Activated naive CD8-positive, alpha-beta T cell treated with anti-CD3 and anti-CD28 coated beads, Interleukin-2, amount 50 U/mL, for 16 hours (primary cell): ENCODE measurements at regions not wholly inside any gene's neighbourhood (a gene's known extent, or its start where the extent isn't known, plus 50 kb on each side); places are given as distances from the start of the nearest gene placed in this dataset.

Source experiments
- DNase-seq: peaks from one replicate; pipeline ENCODE4 v3.0.0-alpha.2; 2020; ENCODE audit warnings: low read depth, low spot score

DNA sequence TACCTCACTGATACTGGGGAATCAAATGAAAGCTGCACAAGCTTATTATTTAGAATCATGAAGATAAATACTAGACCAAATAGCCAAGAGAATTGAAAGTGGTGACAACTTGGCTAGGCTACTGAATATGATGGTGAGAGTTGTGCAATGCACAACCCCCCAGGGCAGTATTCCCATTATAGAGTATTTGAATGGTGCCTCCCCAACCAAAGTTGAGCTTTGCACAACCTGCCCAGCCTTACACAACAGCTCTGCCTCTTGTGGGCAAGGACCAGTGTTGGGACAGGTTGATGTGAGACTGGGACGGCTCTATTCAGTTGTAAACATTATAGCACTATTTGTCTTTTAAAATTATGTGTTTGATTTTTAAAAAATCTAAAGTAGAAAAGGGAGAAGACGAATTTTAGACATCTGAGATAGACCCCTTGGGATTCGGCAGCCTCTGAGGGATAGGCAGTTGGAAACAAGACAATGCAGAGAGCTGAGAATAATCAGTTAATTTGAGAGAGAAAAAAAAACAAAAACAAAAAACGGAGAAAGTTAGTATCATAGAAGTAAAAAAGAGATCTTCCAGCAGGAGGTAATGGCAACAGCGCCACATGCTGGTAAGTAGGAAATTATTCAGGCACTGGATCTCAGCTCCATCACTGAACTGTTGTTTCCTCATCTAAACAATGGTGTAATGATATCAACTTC, 91.0 kb upstream of the KCNA3 start:
- peak; percentile 9 for DNase-seq

DNA sequence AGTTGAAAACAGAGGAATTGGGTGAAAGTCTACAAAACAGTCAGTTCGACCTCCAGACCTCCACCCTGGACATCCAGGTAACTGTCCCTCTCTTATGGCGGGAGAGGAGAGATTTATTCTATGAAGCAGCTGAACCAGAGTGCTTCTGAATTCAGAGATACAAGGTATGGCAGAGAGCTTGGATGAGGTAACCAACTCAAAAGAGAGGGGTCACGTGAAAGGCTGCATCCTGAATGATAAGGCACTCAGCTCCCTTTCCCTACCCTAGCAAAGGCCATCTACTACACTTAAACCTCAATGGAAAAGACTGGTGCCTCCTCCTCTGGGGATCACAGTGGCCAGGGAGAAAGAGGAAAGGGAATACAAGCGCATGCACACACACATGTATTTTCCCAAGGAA, 88.4 kb upstream of the KCNA3 start:
- DNase-seq = no peak

GRCh38 chr1:110760321-110760720, 85.6 kb upstream of the KCNA3 start:
- no peak for DNase-seq

DNA sequence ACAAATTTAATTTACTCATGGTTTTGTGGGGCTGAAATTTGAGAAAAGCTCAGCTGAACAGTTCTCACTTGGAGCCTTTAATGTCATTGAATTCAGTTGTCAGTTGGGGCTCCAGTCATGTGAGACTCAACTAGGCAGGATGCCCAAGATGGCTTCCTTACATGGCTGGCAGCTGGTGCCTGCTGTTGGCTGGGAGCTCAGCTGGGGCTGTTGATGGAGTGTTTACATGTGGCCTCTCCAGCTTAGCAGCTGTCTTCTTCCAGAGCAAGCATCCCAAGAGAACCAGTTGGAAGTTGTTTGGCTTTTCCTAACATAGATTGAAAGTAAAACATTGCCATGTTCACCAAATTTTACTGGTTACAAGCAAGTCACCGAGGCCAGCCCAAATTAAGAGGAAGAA, 81.8 kb upstream of the KCNA3 start:
- no peak for DNase-seq

- DNase-seq = no peak
These were observed 78.4 kb upstream of the KCNA3 start for GRCh38 chr1:110752941-110753725.

DNA sequence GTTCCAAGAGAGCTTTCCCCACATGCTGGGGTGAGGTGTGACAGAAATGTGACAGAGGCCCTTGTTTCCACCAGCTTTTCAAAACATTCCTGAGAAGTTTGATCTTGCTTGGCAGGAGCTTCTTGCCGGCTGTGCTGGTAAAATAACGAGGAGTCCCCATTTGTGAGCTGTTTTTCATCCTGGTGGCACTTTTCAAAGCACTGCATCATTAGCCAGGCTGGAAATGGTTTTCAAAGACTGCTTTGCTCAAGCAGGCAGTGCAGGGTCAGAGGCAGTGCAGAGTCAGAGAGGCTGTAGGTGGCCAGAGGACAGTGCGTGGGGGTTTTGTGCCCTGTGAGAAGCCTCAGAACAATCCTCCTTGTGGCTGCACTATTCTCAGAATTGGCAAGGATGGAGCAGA, 75.8 kb upstream of the KCNA3 start:
- no peak for DNase-seq

GRCh38 chr1:110749960-110750359, 75.2 kb upstream of the KCNA3 start:
- no peak for DNase-seq

- peak; percentile 4 for DNase-seq
These were observed 72.0 kb upstream of the KCNA3 start for GRCh38 chr1:110746644-110747259.

- DNase-seq = no peak
These were observed 68.7 kb upstream of the KCNA3 start for GRCh38 chr1:110743397-110743796.

- no peak for DNase-seq
These were observed 62.3 kb upstream of the KCNA3 start for GRCh38 chr1:110736900-110737605.

DNA sequence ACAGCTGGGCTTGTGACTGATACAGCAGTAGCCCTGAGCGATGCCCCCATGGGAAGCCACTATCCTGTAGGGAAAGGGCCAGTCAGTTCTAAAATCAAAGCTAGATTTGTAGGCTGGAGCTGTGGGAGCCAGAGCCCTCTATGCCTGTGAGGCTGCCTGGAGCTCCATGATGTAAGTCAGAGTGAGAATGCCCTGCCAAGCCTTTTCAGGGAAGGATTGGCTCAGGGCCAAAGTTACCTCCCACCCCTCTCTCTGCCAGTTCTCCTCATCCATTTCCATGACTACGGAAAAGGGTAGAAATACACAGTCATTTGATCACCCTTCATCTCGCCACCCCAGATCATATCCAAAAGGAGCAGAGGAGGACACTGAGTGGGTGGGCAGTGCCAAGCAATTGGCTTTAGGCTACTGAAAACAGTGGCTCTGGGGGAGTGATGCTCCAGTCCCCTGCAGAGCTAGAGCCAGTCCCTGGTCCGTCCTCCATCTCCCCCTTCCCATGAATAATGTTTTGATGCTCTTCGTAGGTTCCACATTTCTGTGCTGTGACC, 59.5 kb upstream of the KCNA3 start:
- DNase-seq = no peak

GRCh38 chr1:110731529-110731928, 56.8 kb upstream of the KCNA3 start:
- DNase-seq = no peak

GRCh38 chr1:110728388-110729001, 53.8 kb upstream of the KCNA3 start:
- DNase-seq = no peak

- no peak for DNase-seq
These were observed 52.5 kb upstream of the KCNA3 start for GRCh38 chr1:110727246-110727645.

DNA sequence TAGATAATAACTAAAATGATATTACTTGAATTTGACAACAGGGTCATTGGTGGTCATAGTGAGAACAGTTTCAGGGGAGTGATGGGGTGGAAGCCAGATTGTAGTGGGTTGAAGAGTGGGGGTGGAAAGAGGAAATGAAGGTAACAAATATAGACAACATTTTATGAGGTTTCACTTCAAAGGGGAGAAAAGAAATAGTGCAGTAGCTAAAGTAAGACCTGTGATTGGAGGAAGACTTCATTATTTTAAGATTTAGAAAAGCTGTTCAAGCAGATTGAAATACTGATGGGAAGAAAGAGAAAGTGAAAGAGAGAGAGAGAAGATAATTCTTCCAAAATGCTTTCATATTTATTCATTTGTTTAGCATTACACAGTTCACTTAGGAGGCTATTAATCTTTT, 52.0 kb upstream of the KCNA3 start:
- DNase-seq = no peak
